Mesenchymal stem cell (in vitro differentiated cells and primary cell): ENCODE measurements at regions not wholly inside any gene's neighbourhood (a gene's known extent, or its start where the extent isn't known, plus 50 kb on each side); places are given as distances from the start of the nearest gene placed in this dataset.

ENCODE experiments used
- DNase-seq: peaks from one replicate; pipeline ENCODE4 v3.0.0-alpha.2; 2013
- H2AFZ ChIP-seq: one replicate; pipeline ENCODE4 v1.6.1; 2013; ENCODE audit warnings: low read depth, mild to moderate bottlenecking, control low read depth, inconsistent platforms, low read length, moderate library complexity
- H2AK5ac ChIP-seq: 2 replicates; pipeline ENCODE4 v1.6.1; 2013; ENCODE audit warnings: low read length, moderate library complexity, mild to moderate bottlenecking, inconsistent platforms; ENCODE audit not compliant: severe bottlenecking
- H2BK120ac ChIP-seq: one replicate; pipeline ENCODE4 v1.6.1; 2013; ENCODE audit warnings: low read depth, mild to moderate bottlenecking, inconsistent platforms, low read length, moderate library complexity
- H2BK12ac ChIP-seq, 2 experiments: one replicate each; pipeline ENCODE4 v1.6.1; 2013; ENCODE audit warnings: inconsistent platforms in 2 of 2, low read length in 2 of 2, mild to moderate bottlenecking in 2 of 2, moderate library complexity in 2 of 2, control low read depth in 1 of 2
- H2BK15ac ChIP-seq: one replicate; pipeline ENCODE4 v1.6.1; 2013; ENCODE audit warnings: mild to moderate bottlenecking, low read depth, inconsistent platforms; ENCODE audit not compliant: poor library complexity, severe bottlenecking
- H2BK5ac ChIP-seq: 2 replicates; pipeline ENCODE4 v1.6.1; 2013; ENCODE audit warnings: low read depth, mild to moderate bottlenecking, low read length, control low read depth, inconsistent platforms; ENCODE audit not compliant: poor library complexity, severe bottlenecking
- H3K14ac ChIP-seq, 2 experiments: one replicate each; pipeline ENCODE4 v1.6.1; 2013; ENCODE audit warnings: inconsistent platforms in 2 of 2, low read length in 2 of 2, control low read depth in 1 of 2, mild to moderate bottlenecking in 1 of 2, moderate library complexity in 1 of 2
- H3K18ac ChIP-seq, 2 experiments: one replicate each; pipeline ENCODE4 v1.6.1; 2013; ENCODE audit warnings: inconsistent platforms in 2 of 2, low read length in 2 of 2, control low read depth in 1 of 2, low read depth in 1 of 2, mild to moderate bottlenecking in 1 of 2
- H3K23ac ChIP-seq, 2 experiments: one replicate each; pipeline ENCODE4 v1.6.1; 2013; ENCODE audit warnings: inconsistent platforms in 2 of 2, low read length in 2 of 2, mild to moderate bottlenecking in 2 of 2, moderate library complexity in 2 of 2, control low read depth in 1 of 2
- H3K27ac ChIP-seq: 2 replicates; pipeline ENCODE4 v1.5.1; 2013; ENCODE audit warnings: mild to moderate bottlenecking, moderate library complexity, low read length, control low read depth, inconsistent platforms; ENCODE audit not compliant: poor library complexity, severe bottlenecking
- H3K27me3 ChIP-seq, 2 experiments: 2 replicates each; pipeline versions ENCODE4 v1.6.1 to v1.7.0; 2013; ENCODE audit warnings: low read length in 2 of 2, mild to moderate bottlenecking in 2 of 2, moderate library complexity in 2 of 2, control low read depth in 1 of 2, inconsistent platforms in 1 of 2; ENCODE audit not compliant: control insufficient read depth in 1 of 2, insufficient read depth in 1 of 2
- H3K36me3 ChIP-seq, 2 experiments: 2 replicates each; pipeline versions ENCODE4 v1.6.1 to v1.7.0; 2013; ENCODE audit warnings: low read length in 2 of 2, control low read depth in 1 of 2, inconsistent platforms in 1 of 2, low read depth in 1 of 2, mild to moderate bottlenecking in 1 of 2; ENCODE audit not compliant: insufficient read depth in 2 of 2, control insufficient read depth in 1 of 2
- H3K4ac ChIP-seq, 2 experiments: one replicate each; pipeline ENCODE4 v1.6.1; 2013; ENCODE audit warnings: inconsistent platforms in 2 of 2, low read length in 2 of 2, mild to moderate bottlenecking in 2 of 2, moderate library complexity in 2 of 2, control low read depth in 1 of 2, low read depth in 1 of 2
- H3K4me1 ChIP-seq: 2 replicates; pipeline ENCODE4 v1.6.1; 2013; ENCODE audit warnings: low read depth, low read length, control low read depth; ENCODE audit not compliant: control insufficient read depth, insufficient read depth
- H3K4me2 ChIP-seq: 2 replicates; pipeline ENCODE4 v1.6.1; 2013; ENCODE audit warnings: low read length, mild to moderate bottlenecking, inconsistent platforms; ENCODE audit not compliant: poor library complexity, severe bottlenecking
- H3K4me3 ChIP-seq, 2 experiments: 2 replicates each; pipeline versions ENCODE4 v1.5.1 to v1.7.0; 2013; ENCODE audit warnings: low read length in 2 of 2, mild to moderate bottlenecking in 2 of 2, control low read depth in 1 of 2, low read depth in 1 of 2; ENCODE audit not compliant: insufficient read depth in 1 of 2
- H3K79me1 ChIP-seq: replicated peaks from 2 replicates; pipeline ENCODE4 v1.6.1; 2013; ENCODE audit warnings: mild to moderate bottlenecking, control low read depth, low read length, inconsistent platforms; ENCODE audit not compliant: poor library complexity, severe bottlenecking
- H3K9ac ChIP-seq: 2 replicates; pipeline ENCODE4 v1.7.0; 2013; ENCODE audit warnings: mild to moderate bottlenecking, low read length, moderate library complexity
- H3K9me3 ChIP-seq: 2 replicates; pipeline ENCODE4 v1.7.0; 2013; ENCODE audit warnings: mild to moderate bottlenecking, low read length; ENCODE audit not compliant: control insufficient read depth
- H4K8ac ChIP-seq: one replicate; pipeline ENCODE4 v1.6.1; 2013; ENCODE audit warnings: inconsistent platforms, mild to moderate bottlenecking, low read length, moderate library complexity
- H4K91ac ChIP-seq: one replicate; pipeline ENCODE4 v1.6.1; 2013; ENCODE audit warnings: mild to moderate bottlenecking, low read length, inconsistent platforms
- whole genome bisulfite sequencing: methylation state at CpG from one replicate; pipeline ENCODE4 v1.1.7; 2013; ENCODE audit warnings: mixed read lengths; 5-methylcytosine and 5-hydroxymethylcytosine counted together

DNA sequence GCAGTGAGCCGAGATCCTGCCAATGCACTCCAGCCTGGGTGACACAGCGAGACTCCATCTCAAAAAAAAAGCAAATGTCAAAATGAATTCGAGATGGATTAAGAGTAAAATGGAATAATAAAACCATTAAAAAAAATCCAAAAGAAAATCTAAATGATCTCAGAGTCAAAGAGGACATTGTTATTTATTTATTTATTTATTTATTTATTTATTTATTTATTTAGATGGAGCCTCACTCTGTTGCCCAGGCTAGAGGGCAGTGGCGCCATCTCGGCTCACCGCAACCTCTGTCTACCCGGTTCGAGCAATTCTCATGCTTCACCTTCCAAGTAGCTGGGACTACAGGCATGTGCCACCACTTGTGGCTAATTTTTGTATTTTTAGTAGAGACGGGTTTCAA, 349.2 kb downstream of the ANKRD30A start:
- H3K23ac ChIP-seq, result no peak overlapping the region
- 95% methylated on average over 7 of the region's 9 CpGs for WGBS

GRCh38 chr10:37473906-37474305, 348.5 kb downstream of the ANKRD30A start:
- H2BK5ac ChIP-seq, result no peak overlapping the region
- no peak overlapping the region for H3K27ac ChIP-seq
- H2BK120ac ChIP-seq, result no peak overlapping the region
- no peak overlapping the region for H4K8ac ChIP-seq
- H4K91ac ChIP-seq, result no peak overlapping the region
- no peaks in the 10 kb centered on the region for H3K27me3 ChIP-seq
- no peak for DNase-seq
- no peak overlapping the region for H2BK15ac ChIP-seq
- no peaks in the 10 kb centered on the region for H3K79me1 ChIP-seq
- no peak overlapping the region for H3K18ac ChIP-seq
- H2BK12ac ChIP-seq, result no peak overlapping the region
- no peak overlapping the region for H3K9ac ChIP-seq
- no peaks in the 10 kb centered on the region for H3K36me3 ChIP-seq
- H3K4ac ChIP-seq, result no peak overlapping the region
- H3K4me3 ChIP-seq, result no peak overlapping the region
- H2AK5ac ChIP-seq, result no peak overlapping the region
- 100% methylated on average over 2 of the region's 4 CpGs for WGBS
- H3K23ac ChIP-seq, result no peak overlapping the region
- H3K4me2 ChIP-seq, result no peak overlapping the region
- H2AFZ ChIP-seq, result no peak overlapping the region
- no peaks in the 10 kb centered on the region for H3K4me1 ChIP-seq
- H3K14ac ChIP-seq, result no peak overlapping the region
- H3K9me3 ChIP-seq, result no peaks in the 10 kb centered on the region

More for the DNA sequence above, 349.2 kb downstream of the ANKRD30A start:
- Histone ChIP-seq H3K27ac (no peak overlapping the region), H3K4me2 (no peak overlapping the region), H2BK12ac (no peak overlapping the region), H2BK15ac (no peak overlapping the region), H3K4ac (no peak overlapping the region), H4K91ac (no peak overlapping the region), H3K14ac (no peak overlapping the region), H3K4me1 (no peaks in the 10 kb centered on the region), H2AK5ac (no peak overlapping the region), H3K36me3 (no peaks in the 10 kb centered on the region), H3K9ac (no peak overlapping the region), H3K9me3 (no peaks in the 10 kb centered on the region), H4K8ac (no peak overlapping the region), H3K18ac (no peak overlapping the region), H3K27me3 (no peaks in the 10 kb centered on the region), H3K79me1 (no peaks in the 10 kb centered on the region), H2BK120ac (no peak overlapping the region), H2BK5ac (no peak overlapping the region), H2AFZ (no peak overlapping the region), H3K4me3 (no peak overlapping the region)
- DNase-seq, result no peak

DNA sequence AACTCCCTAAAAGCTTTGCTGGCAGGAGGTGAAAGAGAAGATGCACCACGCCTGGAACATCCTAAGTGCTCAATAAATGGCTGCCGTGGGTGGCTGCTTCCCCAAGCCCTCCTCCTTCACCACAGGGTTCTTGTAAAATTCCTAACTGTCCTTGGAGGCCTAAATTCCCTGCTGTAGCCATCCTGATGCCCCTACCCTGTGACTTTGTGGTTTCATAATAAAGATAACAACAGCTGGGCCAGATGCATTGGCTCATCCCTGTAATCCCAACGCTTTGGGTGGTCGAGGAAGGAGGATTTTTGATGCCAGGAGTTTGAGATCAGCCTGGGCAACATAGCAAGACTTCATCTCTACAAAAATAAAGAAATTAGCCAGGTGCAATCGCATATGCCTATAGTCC, 341.8 kb downstream of the ANKRD30A start:
- Histone ChIP-seq H2BK12ac (no peak overlapping the region), H3K79me1 (no peaks in the 10 kb centered on the region), H3K27me3 (no peaks in the 10 kb centered on the region), H2AFZ (no peak overlapping the region), H3K9me3 (no peaks in the 10 kb centered on the region), H3K23ac (no peak overlapping the region), H3K36me3 (no peaks in the 10 kb centered on the region), H3K9ac (no peak overlapping the region), H3K14ac (no peak overlapping the region), H2BK5ac (no peak overlapping the region), H3K4me2 (no peak overlapping the region), H3K4me3 (no peak overlapping the region), H2BK120ac (no peak overlapping the region), H3K27ac (no peak overlapping the region), H3K18ac (no peak overlapping the region), H2BK15ac (no peak overlapping the region), H3K4ac (no peak overlapping the region), H3K4me1 (no peaks in the 10 kb centered on the region), H2AK5ac (no peak overlapping the region), H4K8ac (no peak overlapping the region), H4K91ac (no peak overlapping the region)
- no peak for DNase-seq
- WGBS, result 58% methylated on average over 5 of the region's 5 CpGs

DNA sequence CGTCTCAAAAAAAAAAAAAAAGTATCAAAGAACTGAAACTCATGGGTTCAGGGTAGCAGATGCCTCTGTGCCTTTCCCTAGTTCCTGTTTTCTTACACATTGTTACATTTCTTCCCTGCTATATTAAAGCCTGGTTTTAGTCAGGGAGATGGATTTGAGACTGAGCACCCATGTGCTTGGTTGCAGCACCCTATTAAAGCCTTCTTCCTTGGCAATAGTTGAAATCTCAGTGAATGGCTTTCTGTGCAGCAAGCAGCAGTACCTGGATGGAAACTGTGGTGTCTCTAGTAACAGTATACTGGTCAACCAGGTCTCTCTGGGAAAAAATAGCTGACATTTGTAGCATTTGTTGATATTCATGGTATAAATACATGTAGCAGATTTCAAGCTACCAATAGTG, 331.1 kb downstream of the ANKRD30A start:
- Histone ChIP-seq H3K27me3 (no peaks in the 10 kb centered on the region), H2AK5ac (no peak overlapping the region)

More for the DNA sequence above, 331.1 kb downstream of the ANKRD30A start:
- no peak overlapping the region for H3K18ac ChIP-seq
- H2BK5ac ChIP-seq, result no peak overlapping the region
- H3K4me1 ChIP-seq, result no peaks in the 10 kb centered on the region
- H3K4me2 ChIP-seq, result no peak overlapping the region
- H3K4me3 ChIP-seq, result no peak overlapping the region
- H3K9me3 ChIP-seq, result peaks cover 5% of the 10 kb centered on the region
- WGBS, result 100% methylated on average over 1 of the region's 1 CpG
- H2BK12ac ChIP-seq, result no peak overlapping the region
- H4K8ac ChIP-seq, result no peak overlapping the region
- H3K9ac ChIP-seq, result no peak overlapping the region
- H3K4ac ChIP-seq, result no peak overlapping the region
- no peak overlapping the region for H2AFZ ChIP-seq
- H2BK120ac ChIP-seq, result no peak overlapping the region
- H3K79me1 ChIP-seq, result no peaks in the 10 kb centered on the region
- H3K23ac ChIP-seq, result no peak overlapping the region
- H3K27ac ChIP-seq, result no peak overlapping the region
- no peak overlapping the region for H4K91ac ChIP-seq
- no peaks in the 10 kb centered on the region for H3K36me3 ChIP-seq
- H2BK15ac ChIP-seq, result no peak overlapping the region
- H3K14ac ChIP-seq, result no peak overlapping the region
- no peak for DNase-seq
